MM.1S (cell line): ENCODE measurements at regions not wholly inside any gene's neighbourhood (a gene's known extent, or its start where the extent isn't known, plus 50 kb on each side); places are given as distances from the start of the nearest gene placed in this dataset.

Experiments used
- EZH2 ChIP-seq: fragments of 300-600 bp; sonication (generic); optimal IDR thresholded peaks from 2 replicates; pipeline ENCODE3; 2017; ENCODE audit warnings: low read depth, mild to moderate bottlenecking, antibody characterized with exemption, low read length, mixed read lengths
- TF ChIP-seq, protein P1 (sequence below): fragments of 300-600 bp; sonication (generic); IDR thresholded peaks from 2 replicates; pipeline ENCODE4 v1.5.1; 2016; ENCODE audit warnings: antibody characterized with exemption, low read length, mixed read lengths

DNA sequence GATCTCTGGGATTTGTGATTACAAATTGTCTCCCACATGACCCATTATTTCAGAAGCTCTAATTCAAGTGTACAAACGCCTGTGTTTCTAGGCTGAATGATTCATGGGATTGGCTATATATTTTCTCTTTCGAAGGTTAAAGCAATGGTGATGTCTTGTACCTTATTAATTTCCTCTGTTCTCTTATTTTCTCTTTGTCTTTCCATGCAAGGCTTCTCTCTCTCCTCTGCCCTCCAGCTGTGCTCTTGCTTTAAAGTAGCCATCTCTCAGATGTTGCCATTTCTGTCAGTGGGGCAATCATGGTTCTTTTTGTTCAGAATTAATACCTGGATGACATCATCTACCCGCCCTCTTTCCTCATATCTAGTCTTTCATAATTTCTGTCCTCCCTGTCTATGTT, 184.3 kb upstream of the ATP10B start:
- TF ChIP-seq, protein P1, sequence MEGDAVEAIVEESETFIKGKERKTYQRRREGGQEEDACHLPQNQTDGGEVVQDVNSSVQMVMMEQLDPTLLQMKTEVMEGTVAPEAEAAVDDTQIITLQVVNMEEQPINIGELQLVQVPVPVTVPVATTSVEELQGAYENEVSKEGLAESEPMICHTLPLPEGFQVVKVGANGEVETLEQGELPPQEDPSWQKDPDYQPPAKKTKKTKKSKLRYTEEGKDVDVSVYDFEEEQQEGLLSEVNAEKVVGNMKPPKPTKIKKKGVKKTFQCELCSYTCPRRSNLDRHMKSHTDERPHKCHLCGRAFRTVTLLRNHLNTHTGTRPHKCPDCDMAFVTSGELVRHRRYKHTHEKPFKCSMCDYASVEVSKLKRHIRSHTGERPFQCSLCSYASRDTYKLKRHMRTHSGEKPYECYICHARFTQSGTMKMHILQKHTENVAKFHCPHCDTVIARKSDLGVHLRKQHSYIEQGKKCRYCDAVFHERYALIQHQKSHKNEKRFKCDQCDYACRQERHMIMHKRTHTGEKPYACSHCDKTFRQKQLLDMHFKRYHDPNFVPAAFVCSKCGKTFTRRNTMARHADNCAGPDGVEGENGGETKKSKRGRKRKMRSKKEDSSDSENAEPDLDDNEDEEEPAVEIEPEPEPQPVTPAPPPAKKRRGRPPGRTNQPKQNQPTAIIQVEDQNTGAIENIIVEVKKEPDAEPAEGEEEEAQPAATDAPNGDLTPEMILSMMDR: no peak
- TF ChIP-seq EZH2: no peak
